ENCODE measurements at regions not wholly inside any gene's neighbourhood (a gene's known extent, or its start where the extent isn't known, plus 50 kb on each side); places are given as distances from the start of the nearest gene placed in this dataset.

DNA sequence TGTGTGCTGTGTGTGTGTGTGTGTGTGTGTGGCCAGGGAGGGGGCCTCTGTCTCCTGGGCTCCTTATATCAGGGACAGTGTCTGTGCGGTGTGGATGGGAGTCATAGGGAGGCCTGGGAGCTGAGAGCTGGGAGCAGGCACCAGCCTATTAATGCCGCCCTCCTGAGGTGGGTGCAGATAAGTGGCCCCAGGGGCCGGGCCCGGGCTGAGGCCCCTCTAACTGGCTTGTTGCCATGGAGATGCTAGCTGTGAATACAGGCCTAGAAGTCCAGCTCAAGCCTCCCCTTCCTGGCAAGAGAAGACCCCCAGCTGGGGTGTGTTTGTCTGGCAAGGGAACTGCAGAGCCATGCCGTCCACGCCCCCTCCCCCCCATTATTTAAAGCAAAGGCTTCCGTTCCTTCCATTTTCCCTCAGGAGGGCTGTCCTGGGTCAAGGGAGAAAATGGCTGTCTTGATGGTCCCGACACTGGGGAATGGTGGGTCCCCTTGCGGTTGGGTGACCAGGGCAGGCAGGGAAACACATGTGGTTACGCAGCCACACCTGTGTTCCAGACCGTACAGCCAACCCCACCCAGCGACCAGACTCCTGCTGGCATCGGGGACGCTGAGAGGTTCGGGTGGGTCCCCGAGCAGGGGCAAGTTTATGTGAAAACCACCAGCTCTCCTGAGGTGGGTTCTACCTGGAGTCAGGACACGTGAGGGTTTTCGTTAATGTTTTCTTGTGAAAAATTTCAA is 141.1 kb downstream of the MRM1 start:
- TF ChIP-seq, protein P1, sequence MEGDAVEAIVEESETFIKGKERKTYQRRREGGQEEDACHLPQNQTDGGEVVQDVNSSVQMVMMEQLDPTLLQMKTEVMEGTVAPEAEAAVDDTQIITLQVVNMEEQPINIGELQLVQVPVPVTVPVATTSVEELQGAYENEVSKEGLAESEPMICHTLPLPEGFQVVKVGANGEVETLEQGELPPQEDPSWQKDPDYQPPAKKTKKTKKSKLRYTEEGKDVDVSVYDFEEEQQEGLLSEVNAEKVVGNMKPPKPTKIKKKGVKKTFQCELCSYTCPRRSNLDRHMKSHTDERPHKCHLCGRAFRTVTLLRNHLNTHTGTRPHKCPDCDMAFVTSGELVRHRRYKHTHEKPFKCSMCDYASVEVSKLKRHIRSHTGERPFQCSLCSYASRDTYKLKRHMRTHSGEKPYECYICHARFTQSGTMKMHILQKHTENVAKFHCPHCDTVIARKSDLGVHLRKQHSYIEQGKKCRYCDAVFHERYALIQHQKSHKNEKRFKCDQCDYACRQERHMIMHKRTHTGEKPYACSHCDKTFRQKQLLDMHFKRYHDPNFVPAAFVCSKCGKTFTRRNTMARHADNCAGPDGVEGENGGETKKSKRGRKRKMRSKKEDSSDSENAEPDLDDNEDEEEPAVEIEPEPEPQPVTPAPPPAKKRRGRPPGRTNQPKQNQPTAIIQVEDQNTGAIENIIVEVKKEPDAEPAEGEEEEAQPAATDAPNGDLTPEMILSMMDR (conservative IDR thresholded peaks at IDR 0.05; ENCODE audit: low read depth, low read length) = no peak
- no peak overlapping the region for H3K4me3 ChIP-seq (ENCODE audit: low read depth, low read length)
- DNase-seq (ENCODE audit: low read depth) = no peak

DNA sequence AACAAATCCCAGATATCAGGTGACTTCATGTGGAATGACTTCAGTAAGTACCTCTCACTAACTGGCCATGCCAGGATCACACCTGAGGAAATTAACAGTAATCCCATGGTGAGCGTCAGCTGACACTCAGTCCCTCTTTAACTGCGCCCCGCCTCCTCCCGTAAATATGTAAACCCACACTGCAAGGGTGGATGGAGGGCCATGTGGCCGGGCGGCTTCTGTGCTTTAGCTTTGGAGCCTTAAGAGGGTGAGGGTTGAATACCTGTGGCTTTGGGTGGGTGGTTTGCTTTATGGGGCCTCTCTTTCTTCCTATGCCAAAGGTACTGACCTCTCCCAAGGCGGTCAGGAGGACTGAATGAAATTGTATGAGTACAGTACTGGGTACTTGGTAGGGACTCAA is 141.7 kb downstream of the MRM1 start:
- TF ChIP-seq, protein P1 (conservative IDR thresholded peaks at IDR 0.05; ENCODE audit: low read depth, low read length) = no peak
- no peak for DNase-seq (ENCODE audit: low read depth)
- no peak overlapping the region for H3K4me3 ChIP-seq (ENCODE audit: low read depth, low read length)

DNA sequence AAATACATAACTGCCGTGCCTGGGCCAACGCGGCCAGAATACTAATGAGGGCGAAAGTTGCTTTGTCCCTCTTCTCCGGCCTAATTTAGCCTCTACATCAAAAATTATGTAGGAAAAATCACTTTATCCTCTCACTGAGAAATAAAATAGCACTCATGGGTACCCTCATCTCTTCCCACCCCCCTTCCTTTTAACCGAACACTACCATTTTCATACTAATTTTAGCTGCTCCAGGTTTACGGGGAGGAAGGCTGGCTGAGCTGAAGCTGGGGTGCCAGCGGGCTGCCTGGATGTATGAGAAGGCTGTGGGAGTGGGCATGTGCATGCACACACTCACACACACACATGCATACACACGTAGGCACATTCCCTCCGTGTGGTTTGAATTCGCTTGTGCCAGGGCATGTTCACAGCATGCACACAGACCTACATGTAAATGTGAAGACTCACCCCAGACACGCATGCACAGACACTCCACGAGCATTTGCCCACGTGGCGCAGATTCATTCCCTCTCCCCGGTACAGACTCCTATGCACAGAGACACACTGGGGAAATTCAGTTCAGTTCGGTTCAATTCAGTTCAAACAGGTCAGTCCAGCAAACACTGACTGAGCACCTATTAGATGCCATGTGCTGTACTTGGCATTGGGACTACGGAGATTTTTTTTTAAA is 145.1 kb downstream of the MRM1 start:
- TF ChIP-seq, protein P1 (conservative IDR thresholded peaks at IDR 0.05; ENCODE audit: low read depth, low read length) = no peak
- DNase-seq (ENCODE audit: low read depth) = no peak
- no peak overlapping the region for H3K4me3 ChIP-seq (ENCODE audit: low read depth, low read length)

DNA sequence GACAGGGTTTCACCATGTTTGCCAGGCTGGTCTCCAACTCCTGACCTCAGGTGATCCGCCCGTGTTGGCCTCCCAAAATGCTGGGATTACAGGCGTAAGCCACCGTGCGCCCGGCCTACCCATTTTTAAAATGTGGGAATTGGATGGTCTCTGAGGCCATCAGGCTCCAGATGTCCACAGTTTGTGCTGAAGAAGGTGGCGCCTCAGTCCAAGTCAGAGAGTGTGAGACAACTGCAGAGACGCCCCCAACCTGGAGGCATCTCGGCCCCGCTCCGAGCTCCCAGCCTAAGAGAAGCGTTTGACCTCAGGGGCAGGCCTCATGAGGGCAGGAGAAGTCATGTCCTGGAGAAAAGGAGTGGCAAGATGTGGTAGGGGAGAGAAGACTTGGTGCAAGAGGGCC is 146.5 kb downstream of the MRM1 start:
- H3K4me3 ChIP-seq (ENCODE audit: low read depth, low read length) = no peak overlapping the region
- no peak for DNase-seq (ENCODE audit: low read depth)
- TF ChIP-seq, protein P1 (conservative IDR thresholded peaks at IDR 0.05; ENCODE audit: low read depth, low read length) = no peak

DNA sequence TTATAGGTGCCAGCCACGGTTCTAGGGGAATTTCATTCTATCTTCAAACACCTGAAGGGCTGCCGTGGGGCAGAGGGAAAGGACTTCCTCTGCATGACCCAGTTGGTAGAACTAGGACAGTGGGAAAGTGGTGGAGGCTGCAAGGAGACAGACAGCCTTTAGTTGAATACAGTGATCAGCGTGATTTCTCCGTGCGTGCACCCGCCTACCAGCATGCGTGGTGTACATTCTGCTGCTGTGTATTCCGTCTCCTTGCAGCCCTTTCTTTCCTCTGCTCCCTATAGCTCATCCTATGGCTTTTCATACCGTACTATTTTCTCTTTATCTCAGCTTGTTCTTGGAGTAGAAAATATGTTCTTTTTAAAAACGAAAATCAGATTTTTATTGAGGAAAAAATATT is 146.9 kb downstream of the MRM1 start:
- TF ChIP-seq, protein P1 (conservative IDR thresholded peaks at IDR 0.05; ENCODE audit: low read depth, low read length) = no peak
- no peak overlapping the region for H3K4me3 ChIP-seq (ENCODE audit: low read depth, low read length)
- no peak for DNase-seq (ENCODE audit: low read depth)

DNA sequence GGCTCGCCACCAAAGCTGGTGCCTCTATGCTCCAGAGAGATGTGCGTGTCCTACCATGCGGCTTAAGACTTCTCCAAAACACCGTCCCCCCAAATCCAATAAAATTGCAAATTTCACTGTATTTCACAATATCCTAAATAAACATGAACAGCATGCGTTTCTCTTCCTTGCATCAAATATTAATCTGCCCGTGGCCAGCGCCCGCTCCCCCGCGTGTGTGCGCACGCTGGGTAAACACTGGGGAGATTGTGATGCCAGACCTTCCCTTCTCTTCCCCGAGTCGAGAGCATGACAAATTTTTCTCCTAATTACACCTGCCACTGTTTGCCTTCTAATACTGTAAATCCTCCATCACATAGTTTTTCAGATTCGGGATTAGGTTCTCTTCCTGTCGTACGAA is 148.1 kb downstream of the MRM1 start:
- TF ChIP-seq, protein P1 (conservative IDR thresholded peaks at IDR 0.05; ENCODE audit: low read depth, low read length) = no peak
- no peak for DNase-seq (ENCODE audit: low read depth)
- no peak overlapping the region for H3K4me3 ChIP-seq (ENCODE audit: low read depth, low read length)

Measured in epithelial cell of proximal tubule (primary cell).